ENCODE measurements at regions not wholly inside any gene's neighbourhood (a gene's known extent, or its start where the extent isn't known, plus 50 kb on each side); places are given as distances from the start of the nearest gene placed in this dataset.

GRCh38 chr4:11053601-11054220, 369.1 kb upstream of the CLNK start:
- DNase-seq (ENCODE audit: insufficient read length, low spot score): no peak
- TF ChIP-seq POLR2A (IDR thresholded peaks at IDR 0.05; ENCODE audit: low read depth, low read length): no peak
- FAIRE-seq: no peak

GRCh38 chr4:11051181-11051580, 366.6 kb upstream of the CLNK start:
- DNase-seq (ENCODE audit: insufficient read length, low spot score) (no peak), FAIRE-seq (no peak)
- TF ChIP-seq POLR2A (IDR thresholded peaks at IDR 0.05; ENCODE audit: low read depth, low read length): no peak

GRCh38 chr4:11050766-11051165, 366.2 kb upstream of the CLNK start:
- FAIRE-seq (no peak), DNase-seq (ENCODE audit: insufficient read length, low spot score) (no peak)
- TF ChIP-seq POLR2A (IDR thresholded peaks at IDR 0.05; ENCODE audit: low read depth, low read length): no peak

DNA sequence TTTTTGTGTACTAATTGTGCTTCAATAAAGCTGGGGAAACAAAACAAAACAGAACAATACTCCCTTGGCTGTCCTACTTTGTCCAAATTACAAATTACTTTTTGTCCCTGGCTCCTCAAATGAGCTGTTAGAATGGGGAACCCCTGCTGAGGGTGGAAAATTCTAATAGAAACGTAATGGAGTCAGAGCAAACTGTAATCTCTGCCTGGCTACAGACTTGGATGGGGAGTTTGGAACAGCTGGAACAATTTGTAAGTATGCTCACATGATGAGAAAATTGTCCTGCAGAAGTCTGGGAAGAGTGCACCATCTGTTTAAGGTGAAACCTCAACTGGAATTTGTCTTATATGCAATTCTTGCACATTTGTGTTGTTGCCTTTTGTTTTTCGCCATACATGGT, 364.4 kb upstream of the CLNK start:
- TF ChIP-seq POLR2A (IDR thresholded peaks at IDR 0.05; ENCODE audit: low read depth, low read length): no peak
- FAIRE-seq (no peak), DNase-seq (ENCODE audit: insufficient read length, low spot score) (no peak)

- DNase-seq (ENCODE audit: insufficient read length, low spot score): no peak
- FAIRE-seq: no peak
- TF ChIP-seq POLR2A (IDR thresholded peaks at IDR 0.05; ENCODE audit: low read depth, low read length): no peak
Observed at GRCh38 chr4:11042760-11043159, 358.2 kb upstream of the CLNK start.

- no peak for TF ChIP-seq POLR2A (IDR thresholded peaks at IDR 0.05; ENCODE audit: low read depth, low read length)
- FAIRE-seq (no peak), DNase-seq (ENCODE audit: insufficient read length, low spot score) (no peak)
Observed at GRCh38 chr4:11039634-11040131, 355.1 kb upstream of the CLNK start.

- TF ChIP-seq POLR2A (IDR thresholded peaks at IDR 0.05; ENCODE audit: low read depth, low read length): no peak
- FAIRE-seq (no peak), DNase-seq (ENCODE audit: insufficient read length, low spot score) (no peak)
Observed at GRCh38 chr4:11038926-11039325, 354.4 kb upstream of the CLNK start.

- FAIRE-seq (no peak), DNase-seq (ENCODE audit: insufficient read length, low spot score) (no peak)
- no peak for TF ChIP-seq POLR2A (IDR thresholded peaks at IDR 0.05; ENCODE audit: low read depth, low read length)
Observed at GRCh38 chr4:11037637-11038036, 353.1 kb upstream of the CLNK start.

DNA sequence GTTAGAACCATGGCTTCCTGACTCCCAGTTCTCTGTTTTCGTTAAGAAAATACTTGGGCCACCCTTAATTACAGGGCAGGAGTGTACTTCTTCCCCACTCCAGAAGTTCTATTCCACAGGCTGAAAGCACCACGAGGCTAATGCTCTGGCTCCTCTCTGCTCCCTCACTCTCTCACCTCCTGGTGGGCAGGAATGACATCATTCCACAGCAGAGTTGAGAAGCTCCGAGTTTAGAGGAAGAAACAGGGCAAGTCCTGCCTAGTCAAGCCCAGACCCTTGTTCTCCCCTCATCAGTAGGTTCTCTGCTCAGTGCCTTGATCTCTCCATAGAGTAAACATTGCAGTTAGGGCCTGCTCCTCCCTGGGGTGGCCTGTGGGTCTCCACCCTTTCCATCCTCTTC, 343.8 kb upstream of the CLNK start:
- TF ChIP-seq POLR2A (IDR thresholded peaks at IDR 0.05; ENCODE audit: low read depth, low read length): no peak
- DNase-seq (ENCODE audit: insufficient read length, low spot score) (no peak), FAIRE-seq (no peak)

DNA sequence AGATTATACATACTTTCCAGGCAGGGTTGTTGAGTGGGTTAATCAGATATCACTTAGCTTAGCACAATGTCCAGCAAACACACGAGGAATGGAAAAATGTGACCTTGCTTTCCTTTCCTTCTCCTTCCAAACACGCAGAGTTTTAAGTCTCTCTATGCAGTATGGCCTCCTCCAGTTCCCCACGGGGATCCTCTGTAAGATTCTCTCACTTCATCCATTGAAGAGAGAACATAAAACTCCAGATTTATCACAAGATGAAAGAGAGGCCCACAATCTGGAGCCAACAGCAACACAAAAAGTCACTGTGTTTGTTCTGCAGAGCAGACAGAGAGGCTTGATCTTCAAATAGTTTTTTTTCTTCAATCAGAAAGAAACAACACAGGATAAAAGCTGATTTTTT, 336.8 kb upstream of the CLNK start:
- TF ChIP-seq POLR2A (IDR thresholded peaks at IDR 0.05; ENCODE audit: low read depth, low read length): no peak
- no peak for DNase-seq (ENCODE audit: insufficient read length, low spot score)
- FAIRE-seq: no peak

- no peak for FAIRE-seq
- no peak for TF ChIP-seq POLR2A (IDR thresholded peaks at IDR 0.05; ENCODE audit: low read depth, low read length)
- DNase-seq (ENCODE audit: insufficient read length, low spot score): no peak
Observed at GRCh38 chr4:11019451-11020240, 335.1 kb upstream of the CLNK start.

DNA sequence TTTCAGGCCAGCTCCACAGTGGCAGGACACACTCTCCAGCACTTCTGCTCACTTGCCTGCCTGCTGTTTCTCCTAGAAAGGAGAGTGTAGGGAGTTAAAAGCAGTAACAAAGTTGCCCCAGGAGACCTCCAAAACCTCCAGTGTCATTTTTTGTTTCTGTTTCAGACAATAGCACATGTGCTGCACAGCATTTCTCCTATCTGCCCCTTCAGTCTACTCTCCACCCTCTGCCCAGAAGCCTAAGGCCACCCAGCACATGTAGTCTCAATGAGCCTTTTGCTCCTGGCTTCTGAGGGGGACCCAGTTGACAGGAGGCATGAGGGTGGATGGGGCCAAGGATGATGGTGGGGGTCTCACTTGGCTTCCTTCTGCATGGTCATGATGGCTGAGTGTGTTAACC, 329.6 kb upstream of the CLNK start:
- DNase-seq (ENCODE audit: insufficient read length, low spot score) (no peak), FAIRE-seq (no peak)
- no peak for TF ChIP-seq POLR2A (IDR thresholded peaks at IDR 0.05; ENCODE audit: low read depth, low read length)

DNA sequence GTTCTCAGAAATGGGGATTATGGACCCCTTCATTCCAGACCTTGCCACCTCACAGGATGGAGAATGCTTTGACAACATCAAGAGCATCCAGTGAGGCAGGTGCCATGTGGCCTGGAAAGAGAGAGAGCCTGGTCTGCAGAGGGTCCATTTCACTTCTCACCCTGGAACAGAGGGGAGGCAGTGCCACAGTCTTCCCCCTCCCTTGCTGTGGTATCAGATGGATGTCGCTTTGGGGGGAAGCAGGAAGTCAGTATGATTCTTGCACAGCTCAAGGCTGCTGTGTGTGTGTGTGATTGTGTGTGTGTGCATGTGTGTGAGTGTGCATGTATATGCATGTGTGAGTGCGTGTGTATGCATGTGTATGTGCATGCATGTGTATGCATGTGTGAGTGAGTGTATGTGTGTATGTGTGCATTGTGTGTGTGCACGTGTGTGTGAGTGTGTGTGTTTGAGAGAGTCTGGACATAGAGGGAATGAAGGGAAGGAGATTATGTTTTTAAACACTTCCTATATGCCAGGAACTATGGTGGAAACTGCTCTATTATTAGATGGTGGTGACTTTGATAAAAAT, 328.6 kb upstream of the CLNK start:
- no peak for TF ChIP-seq POLR2A (IDR thresholded peaks at IDR 0.05; ENCODE audit: low read depth, low read length)
- DNase-seq (ENCODE audit: insufficient read length, low spot score): no peak
- FAIRE-seq: no peak

- TF ChIP-seq POLR2A (IDR thresholded peaks at IDR 0.05; ENCODE audit: low read depth, low read length): no peak
- no peak for DNase-seq (ENCODE audit: insufficient read length, low spot score)
- FAIRE-seq: no peak
Observed at GRCh38 chr4:11011249-11011648, 326.7 kb upstream of the CLNK start.

GRCh38 chr4:11010624-11011023, 326.1 kb upstream of the CLNK start:
- DNase-seq (ENCODE audit: insufficient read length, low spot score) (no peak), FAIRE-seq (no peak)
- no peak for TF ChIP-seq POLR2A (IDR thresholded peaks at IDR 0.05; ENCODE audit: low read depth, low read length)

Data from H54 (cell line).